Activated gamma-delta T cell treated with Interleukin-2 at 50 U/mL for 16 hours (primary cell): ENCODE measurements at regions not wholly inside any gene's neighbourhood (a gene's known extent, or its start where the extent isn't known, plus 50 kb on each side); places are given as distances from the start of the nearest gene placed in this dataset.

ENCODE experiments used
- DNase-seq: peaks from one replicate; pipeline ENCODE4 v3.0.0-alpha.2; 2020

DNA sequence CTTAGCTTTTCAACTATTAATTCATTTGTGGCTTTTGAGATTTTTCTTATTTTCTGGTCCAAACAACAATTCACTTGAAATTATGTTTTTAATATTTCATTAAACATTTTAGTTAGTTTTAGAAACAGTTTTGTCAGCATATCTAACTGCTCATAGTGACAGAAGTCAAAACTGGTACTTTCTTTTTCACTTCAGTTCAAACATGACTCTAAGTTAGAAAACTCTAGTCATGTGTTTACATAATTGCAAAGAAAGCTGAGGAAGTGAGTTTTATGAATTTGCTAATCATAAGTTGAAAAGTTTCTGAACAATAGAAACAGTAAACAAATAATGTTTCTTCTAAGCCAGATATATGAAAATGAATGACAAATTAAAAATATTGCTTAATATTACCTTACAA is 1931.0 kb downstream of the EFNA5 start:
- no peak for DNase-seq

DNA sequence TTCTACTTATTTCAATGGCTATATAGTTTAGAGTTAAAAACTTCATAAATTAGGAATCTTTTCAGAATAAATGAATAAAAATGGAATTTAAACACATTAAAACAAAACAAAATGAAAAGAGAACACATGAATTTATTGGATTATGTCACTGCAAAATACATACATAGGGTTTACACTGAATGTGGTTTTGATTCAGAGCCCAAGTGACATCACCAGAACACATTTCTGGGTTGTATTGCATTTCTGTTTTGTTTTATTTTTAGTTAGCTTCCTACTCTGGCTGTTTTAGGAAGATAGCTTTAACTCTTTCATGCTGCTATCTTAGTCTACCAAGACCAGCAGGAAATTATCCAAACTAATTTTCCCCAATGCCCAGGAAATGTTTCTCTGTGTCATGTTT is 1935.0 kb downstream of the EFNA5 start:
- no peak for DNase-seq

- DNase-seq: no peak
These were observed 1939.8 kb downstream of the EFNA5 start for GRCh38 chr5:105730982-105731381.

GRCh38 chr5:105726093-105726492 is 1944.6 kb downstream of the EFNA5 start:
- DNase-seq: no peak

- DNase-seq: no peak
These were observed 1962.3 kb downstream of the EFNA5 start for GRCh38 chr5:105708442-105708841.

DNA sequence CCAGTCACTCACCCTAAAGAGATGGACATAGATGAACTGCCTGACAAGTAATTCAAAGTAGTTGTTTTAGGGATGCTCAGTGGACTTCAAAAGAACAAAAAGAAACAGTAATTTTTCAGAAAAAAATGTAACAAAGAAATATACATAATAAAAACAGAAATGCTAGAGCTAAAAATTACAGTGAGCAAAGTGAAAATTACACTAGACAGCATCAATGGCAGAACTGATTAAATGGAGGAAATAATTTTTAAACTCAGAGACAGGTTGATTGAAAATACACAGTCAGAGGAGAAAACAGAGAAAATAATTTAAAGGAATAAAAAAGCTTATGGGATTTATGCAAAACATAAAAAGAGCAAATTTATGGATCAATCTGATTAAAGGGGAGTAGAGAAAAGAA is 1968.4 kb downstream of the EFNA5 start:
- no peak for DNase-seq

- no peak for DNase-seq
These were observed 1974.3 kb downstream of the EFNA5 start for GRCh38 chr5:105696440-105696839.

DNA sequence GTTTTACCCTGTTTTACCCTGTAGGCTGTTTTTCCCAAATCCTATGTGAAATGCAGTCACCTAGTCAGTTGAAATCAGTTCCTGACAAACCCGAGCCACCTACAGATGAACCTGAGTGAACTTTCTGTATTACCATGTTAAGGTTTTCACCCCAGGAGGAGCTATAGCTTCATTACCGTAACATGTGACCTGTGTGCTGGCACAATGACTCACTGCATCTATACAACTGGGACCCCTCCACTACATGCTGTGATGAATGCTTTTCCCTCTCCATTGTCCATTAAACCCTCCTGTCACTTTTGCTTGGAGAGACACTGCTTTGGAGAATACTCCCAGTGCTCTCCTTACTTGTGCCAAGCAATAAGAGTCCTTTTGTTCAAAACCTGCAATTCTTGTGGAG is 1974.8 kb downstream of the EFNA5 start:
- DNase-seq: no peak

DNA sequence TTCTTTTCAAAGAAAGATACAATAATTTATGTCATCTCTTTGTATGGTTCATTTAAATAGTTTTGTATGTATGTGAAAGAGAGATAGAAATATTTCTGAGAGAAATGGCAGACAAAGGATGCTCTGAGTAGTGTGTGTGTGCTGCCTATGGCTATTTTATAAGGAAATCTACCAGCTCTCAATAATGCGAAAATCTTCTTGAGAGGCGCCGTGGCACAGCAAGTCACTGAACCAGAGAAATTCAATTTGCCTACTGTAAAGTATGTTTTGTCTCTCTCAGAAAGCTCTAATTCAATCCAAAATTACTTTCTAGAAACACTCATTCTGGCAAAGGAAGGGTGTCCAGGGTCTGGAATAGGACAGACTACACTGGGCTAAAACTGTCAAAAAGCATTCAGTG is 1981.1 kb downstream of the EFNA5 start:
- no peak for DNase-seq

- DNase-seq: no peak
These were observed 1982.4 kb downstream of the EFNA5 start for GRCh38 chr5:105688227-105688792.

DNA sequence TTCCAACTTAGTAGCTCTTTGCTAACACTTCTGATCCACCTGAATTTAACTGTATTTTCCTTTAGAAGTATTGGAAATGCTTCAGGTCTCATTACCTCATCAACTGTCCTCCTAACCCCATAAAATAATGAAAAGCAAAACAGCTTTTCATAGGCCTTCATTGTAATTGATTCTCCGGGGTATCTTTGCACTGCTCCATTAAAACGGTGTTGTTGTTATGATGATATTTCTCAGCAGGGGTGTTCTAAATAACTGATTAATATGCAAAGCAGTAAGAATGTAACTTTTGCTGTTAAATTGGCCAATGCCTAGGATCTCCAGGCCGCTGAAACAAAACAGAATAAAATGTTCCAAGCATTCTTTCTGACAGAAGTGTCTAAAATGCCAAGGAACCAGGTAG is 1983.2 kb downstream of the EFNA5 start:
- no peak for DNase-seq

DNA sequence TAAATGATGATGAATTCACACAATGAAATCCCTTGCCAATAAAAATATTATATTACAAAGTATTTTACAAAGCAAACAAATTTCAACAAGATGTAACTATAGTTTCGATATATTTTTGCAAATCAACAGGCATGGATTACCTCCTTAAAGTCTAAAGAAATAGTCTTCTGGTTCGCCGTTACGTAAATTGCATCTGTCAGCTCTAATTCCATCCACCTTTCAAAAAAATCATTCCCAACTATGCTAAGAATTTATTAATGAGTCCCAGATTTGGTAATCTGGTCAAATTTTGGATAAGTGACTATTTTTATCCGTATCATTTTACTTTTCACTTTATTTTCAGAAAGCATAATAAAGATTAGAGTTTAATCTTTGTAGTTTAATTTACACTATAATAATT is 1984.9 kb downstream of the EFNA5 start:
- DNase-seq: no peak

DNA sequence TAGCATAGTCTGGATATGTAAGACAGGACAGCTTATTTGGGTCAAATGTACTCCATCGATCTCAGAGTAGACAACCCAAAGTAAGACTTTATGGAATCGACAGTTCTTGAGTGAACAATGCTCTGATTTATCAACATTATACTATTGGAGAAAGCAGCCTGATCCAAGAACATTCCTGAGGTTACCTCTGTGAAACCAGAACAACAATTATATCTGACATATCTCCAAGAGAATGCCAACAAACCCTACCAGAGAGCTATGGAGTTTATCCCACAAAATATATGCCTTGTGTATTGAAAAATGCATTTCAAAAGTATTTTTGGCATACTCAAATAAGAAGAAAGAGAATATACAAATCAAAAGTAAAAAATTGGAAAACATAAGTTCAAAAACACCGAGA is 1985.9 kb downstream of the EFNA5 start:
- DNase-seq: no peak

- no peak for DNase-seq
These were observed 1989.8 kb downstream of the EFNA5 start for GRCh38 chr5:105680858-105681475.

- DNase-seq: no peak
These were observed 1993.4 kb downstream of the EFNA5 start for GRCh38 chr5:105677291-105677690.

DNA sequence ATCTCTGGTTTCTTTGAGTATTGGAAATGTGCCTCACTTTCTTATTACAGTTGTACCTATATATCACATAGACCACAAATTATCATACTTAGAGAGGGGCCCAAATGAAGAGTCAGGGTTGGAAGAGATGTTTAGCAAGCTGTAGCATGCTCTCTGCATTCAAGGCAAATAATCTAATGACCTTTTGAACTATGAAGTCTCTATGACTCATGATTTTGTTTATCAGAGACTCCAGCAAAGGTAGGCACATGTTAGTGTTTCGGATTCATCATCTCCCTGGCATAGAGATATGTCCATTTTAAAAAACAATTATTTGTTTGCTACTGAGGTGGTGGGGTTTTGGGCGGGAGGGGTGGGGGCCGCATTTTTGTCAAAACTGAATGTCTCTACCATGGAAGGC is 2000.1 kb downstream of the EFNA5 start:
- no peak for DNase-seq

DNA sequence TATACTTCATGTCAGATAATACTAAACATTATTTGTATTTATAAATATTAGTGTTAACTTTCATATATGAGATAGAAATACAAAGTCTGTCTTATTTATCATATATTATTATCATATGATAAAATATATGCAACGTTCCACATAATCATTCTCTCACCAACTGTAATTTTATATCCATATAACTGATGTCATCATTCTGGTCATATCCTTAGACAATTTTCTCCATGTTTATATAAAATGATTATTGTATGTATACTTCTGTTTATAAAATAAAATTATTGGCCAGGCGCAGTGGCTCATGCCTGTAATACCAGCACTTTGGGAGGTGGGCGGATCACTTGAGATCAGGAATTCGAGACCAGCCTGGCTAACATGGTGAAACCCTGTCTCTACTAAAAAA is 2007.1 kb downstream of the EFNA5 start:
- DNase-seq: no peak

DNA sequence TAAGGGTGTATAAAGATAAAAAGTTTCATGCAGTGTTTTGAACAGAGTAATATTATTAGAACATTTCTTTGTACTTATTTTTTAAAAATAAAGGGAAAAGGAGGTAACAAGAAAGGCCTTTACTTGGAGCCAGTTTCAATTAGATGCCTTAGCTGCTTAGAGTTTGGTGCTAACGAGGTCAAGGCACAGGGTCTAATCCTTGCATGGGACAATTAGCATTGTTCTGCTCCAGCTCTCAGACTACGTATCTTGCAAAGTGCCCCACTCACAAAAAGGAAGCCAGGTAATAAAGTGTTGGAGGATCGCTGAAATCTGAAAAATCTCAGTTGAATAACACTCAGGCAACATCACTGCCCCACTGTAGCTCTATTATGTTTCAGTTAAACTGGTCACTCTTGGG is 2011.3 kb downstream of the EFNA5 start:
- DNase-seq: no peak

DNA sequence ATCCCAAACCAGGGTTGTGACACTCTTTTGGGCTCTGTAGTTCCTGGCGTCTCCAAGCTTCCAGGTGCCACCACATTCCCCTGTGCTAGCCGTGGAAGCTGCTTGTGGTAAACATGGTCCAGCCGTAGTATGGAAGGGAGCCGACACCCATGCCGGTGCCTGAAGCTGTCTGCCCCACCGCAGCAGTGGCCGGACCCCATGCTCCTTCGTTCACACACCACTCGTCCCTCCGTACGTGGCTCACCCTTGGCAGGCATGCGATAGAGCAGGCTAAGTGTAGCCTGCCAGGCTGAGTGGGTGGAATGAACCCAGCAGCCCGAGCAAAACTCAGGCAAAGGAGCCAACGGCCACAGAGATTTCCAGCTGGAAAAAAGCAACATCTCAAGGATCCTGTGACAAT is 2030.4 kb downstream of the EFNA5 start:
- no peak for DNase-seq

GRCh38 chr5:105639511-105639910 is 2031.2 kb downstream of the EFNA5 start:
- DNase-seq: no peak

GRCh38 chr5:105639068-105639467 is 2031.7 kb downstream of the EFNA5 start:
- no peak for DNase-seq

DNA sequence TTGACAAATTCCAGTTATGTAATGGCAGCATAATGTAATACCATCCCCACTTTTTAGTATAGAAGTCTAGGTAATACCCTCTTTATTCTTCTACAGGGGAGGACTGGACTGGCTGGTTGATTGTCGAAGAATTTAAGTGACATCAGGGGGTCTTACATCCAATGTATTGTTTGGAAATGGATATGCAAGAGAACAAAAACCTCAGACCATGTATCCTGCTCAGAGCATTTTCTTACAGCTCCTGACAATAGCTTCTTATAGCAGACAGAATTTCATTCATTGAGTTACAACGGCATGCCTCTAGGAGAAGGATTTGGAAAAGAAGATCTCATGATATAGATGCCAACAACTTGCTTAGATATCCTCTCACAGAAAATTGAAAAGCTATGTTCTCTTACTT is 2032.3 kb downstream of the EFNA5 start:
- DNase-seq: no peak

- DNase-seq: no peak
These were observed 2038.7 kb downstream of the EFNA5 start for GRCh38 chr5:105632043-105632442.

DNA sequence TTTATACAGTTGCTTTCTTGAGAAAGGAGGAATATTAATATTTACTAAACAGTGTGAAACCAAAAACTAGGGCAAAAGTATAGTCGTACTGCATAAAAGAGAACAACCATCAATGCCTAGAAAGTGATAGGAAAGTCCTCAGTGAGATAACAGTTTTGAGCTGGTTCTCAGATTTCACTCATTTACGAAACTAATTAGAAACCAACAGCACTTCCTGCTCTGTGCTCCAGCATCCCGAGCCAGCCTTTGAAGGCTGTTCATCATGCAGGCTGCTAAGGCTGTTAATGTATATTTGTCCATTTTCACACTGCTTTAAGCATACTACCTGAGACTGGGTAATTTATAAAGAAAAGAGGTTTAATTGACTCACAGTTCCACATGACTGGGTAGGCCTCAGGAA is 2039.9 kb downstream of the EFNA5 start:
- DNase-seq: no peak

- no peak for DNase-seq
These were observed 2051.0 kb downstream of the EFNA5 start for GRCh38 chr5:105619725-105620124.
